T47D (cell line): ENCODE measurements at regions not wholly inside any gene's neighbourhood (a gene's known extent, or its start where the extent isn't known, plus 50 kb on each side); places are given as distances from the start of the nearest gene placed in this dataset.

Experiments used
- DNase-seq, 2 experiments: peaks; one replicate each; pipeline versions ENCODE4 v3.0.0 to v3.0.0-alpha.2; 2011 to 2012; ENCODE audit warnings: low read depth in 1 of 2, low spot score in 1 of 2
- JUND ChIP-seq: IDR thresholded peaks from 2 replicates; pipeline ENCODE4 v1.6.1; 2012; ENCODE audit warnings: low read depth
- in situ Hi-C: cut with HindIII; loops from 2 replicates; pipeline ENCODE4 v1.10.0; 2016; ENCODE audit warnings: low sequenced_read_pairs, low pct_unique_long_range_greater_than_20kb

GRCh38 chr4:110733901-110734300 lies 111.0 kb upstream of the PITX2 start:
- in situ Hi-C loops = no loop called here
- TF ChIP-seq JUND = no peak
- no peak for DNase-seq

GRCh38 chr4:110735686-110736085 lies 112.8 kb upstream of the PITX2 start:
- no peak for DNase-seq
- in situ Hi-C loops = no loop called here
- no peak for TF ChIP-seq JUND

GRCh38 chr4:110737931-110738330 lies 115.1 kb upstream of the PITX2 start:
- no peak for DNase-seq
- in situ Hi-C loops = no loop called here
- TF ChIP-seq JUND = no peak

- in situ Hi-C loops = no loop called here
- TF ChIP-seq JUND = no peak
- no peak for DNase-seq
Observed at GRCh38 chr4:110742143-110742542, 119.3 kb upstream of the PITX2 start.

- DNase-seq = no peak
- TF ChIP-seq JUND = no peak
- in situ Hi-C loops = no loop called here
Observed at GRCh38 chr4:110748071-110748470, 125.2 kb upstream of the PITX2 start.

- TF ChIP-seq JUND = no peak
- in situ Hi-C loops = no loop called here
Observed at GRCh38 chr4:110751183-110751582, 128.3 kb upstream of the PITX2 start.

GRCh38 chr4:110751986-110752385 lies 129.1 kb upstream of the PITX2 start:
- in situ Hi-C loops = no loop called here
- DNase-seq = no peak

More at GRCh38 chr4:110751183-110751582, 128.3 kb upstream of the PITX2 start:
- no peak for DNase-seq

GRCh38 chr4:110753466-110753865 lies 130.6 kb upstream of the PITX2 start:
- DNase-seq = no peak
- no peak for TF ChIP-seq JUND
- in situ Hi-C loops = no loop called here

More at GRCh38 chr4:110751986-110752385, 129.1 kb upstream of the PITX2 start:
- no peak for TF ChIP-seq JUND

GRCh38 chr4:110754716-110755115 lies 131.8 kb upstream of the PITX2 start:
- no peak for TF ChIP-seq JUND
- in situ Hi-C loops = no loop called here
- no peak for DNase-seq

GRCh38 chr4:110769578-110769977 lies 146.7 kb upstream of the PITX2 start:
- no peak for DNase-seq
- in situ Hi-C loops = no loop called here
- TF ChIP-seq JUND = no peak

- in situ Hi-C loops = no loop called here
- no peak for TF ChIP-seq JUND
- DNase-seq = no peak
Observed at GRCh38 chr4:110770353-110770752, 147.5 kb upstream of the PITX2 start.

- in situ Hi-C loops = no loop called here
- TF ChIP-seq JUND = no peak
- DNase-seq = no peak
Observed at GRCh38 chr4:110778521-110778920, 155.6 kb upstream of the PITX2 start.

- no peak for DNase-seq
- in situ Hi-C loops = no loop called here
- no peak for TF ChIP-seq JUND
Observed at GRCh38 chr4:110780538-110780937, 157.7 kb upstream of the PITX2 start.

- in situ Hi-C loops = no loop called here
- DNase-seq = no peak
- no peak for TF ChIP-seq JUND
Observed at GRCh38 chr4:110781944-110782343, 159.1 kb upstream of the PITX2 start.
